ENCODE measurements at regions not wholly inside any gene's neighbourhood (a gene's known extent, or its start where the extent isn't known, plus 50 kb on each side); places are given as distances from the start of the nearest gene placed in this dataset.

- FAIRE-seq = no peak
- WGBS (ENCODE audit: missing lambda C conversion rate) = 75% methylated on average over 2 of the region's 2 CpGs
- CTCF ChIA-PET = interaction anchor here (0.7 to 4.0 kb wide), 4 partner anchors 7 to 32 kb away, joined by 3 to 12 read pairs (median 4); no protein-coding TSS in a partner anchor
These were observed 74.9 kb downstream of the ANKEF1 start for GRCh38 chr20:10109641-10110040.

GRCh38 chr20:10110151-10110550 lies 75.4 kb downstream of the ANKEF1 start:
- H3K4me2 ChIP-seq = no peak overlapping the region
- CTCF ChIA-PET = interaction anchor here (0.7 to 4.0 kb wide), 5 partner anchors 8 to 33 kb away, joined by 3 to 12 read pairs (median 3); no protein-coding TSS in a partner anchor
- H3K9me3 ChIP-seq = 0 out of 3 replicates have a peak, but pooled peaks cover 2% of the 10 kb centered on the region
- DNase-seq (ENCODE audit: low read depth in 1 of 2, low spot score in 1 of 2) = no peak
- peak overlapping the region in 1 of 2 experiments; percentile 17; a peak in 1 of 6 replicates for H3K27ac ChIP-seq
- H3K4me1 ChIP-seq = peaks cover 3% of the 10 kb centered on the region; the same call in 1 of the 3 replicates
- H3K4me3 ChIP-seq = no peak overlapping the region
- no peak for ATAC-seq
- WGBS (ENCODE audit: missing lambda C conversion rate) = 96% methylated on average over 1 of the region's 1 CpG
- peak; percentile 63 for FAIRE-seq
- POLR2A ChIA-PET = no interaction called here
- TF ChIP-seq ESRRA (IDR thresholded peaks at IDR 0.05; ENCODE audit: borderline replicate concordance, low read length) = no peak
- TF ChIP-seq GATA3 (IDR thresholded peaks at IDR 0.05; ENCODE audit: borderline replicate concordance) = no peak
- TF ChIP-seq CHD2 (IDR thresholded peaks at IDR 0.05; ENCODE audit: low read length, partially characterized antibody) = no peak
- no peak for TF ChIP-seq NFE2L2 (conservative IDR thresholded peaks at IDR 0.05; ENCODE audit: low read length)
- no peak for TF ChIP-seq RAD21 (conservative IDR thresholded peaks at IDR 0.05 in 1 of 2, IDR thresholded peaks at IDR 0.05 in 1 of 2)
- no peak for TF ChIP-seq CTCF (IDR thresholded peaks at IDR 0.05)
- no peak for TF ChIP-seq ZSCAN20 (CRISPR knock-in tag; IDR thresholded peaks at IDR 0.05)
- no peak for TF ChIP-seq PBX3 (IDR thresholded peaks at IDR 0.05)
- TF ChIP-seq ZC3H11A (IDR thresholded peaks at IDR 0.05) = no peak
- TF ChIP-seq E2F6 (IDR thresholded peaks at IDR 0.05; ENCODE audit: borderline replicate concordance, low read depth) = no peak
- TF ChIP-seq RFX5 (IDR thresholded peaks at IDR 0.05) = no peak

More at GRCh38 chr20:10109641-10110040, 74.9 kb downstream of the ANKEF1 start:
- ATAC-seq (no peak), DNase-seq (ENCODE audit: low read depth in 1 of 2, low spot score in 1 of 2) (no peak)
- Histone ChIP-seq H3K27ac (no peak overlapping the region), H3K4me3 (no peak overlapping the region), H3K4me2 (no peak overlapping the region), H3K4me1 (peaks cover 3% of the 10 kb centered on the region; the same call in 1 of the 3 replicates), H3K9me3 (0 out of 3 replicates have a peak, but pooled peaks cover 2% of the 10 kb centered on the region)
- POLR2A ChIA-PET = no interaction called here
- no peak for TF ChIP-seq CBX8 (IDR thresholded peaks at IDR 0.05)
- TF ChIP-seq HMGXB4 (CRISPR knock-in tag; IDR thresholded peaks at IDR 0.05; ENCODE audit: borderline replicate concordance) = no peak
- TF ChIP-seq CHD2 (IDR thresholded peaks at IDR 0.05; ENCODE audit: low read length, partially characterized antibody) = no peak
- TF ChIP-seq RFX5 (IDR thresholded peaks at IDR 0.05) = no peak
- no peak for TF ChIP-seq ZNF302 (CRISPR knock-in tag; IDR thresholded peaks at IDR 0.05)
- TF ChIP-seq MAX (IDR thresholded peaks at IDR 0.05) = no peak
- no peak for TF ChIP-seq SREBF2 (IDR thresholded peaks at IDR 0.05)
- TF ChIP-seq E2F6 (IDR thresholded peaks at IDR 0.05; ENCODE audit: borderline replicate concordance, low read depth) = no peak
- TF ChIP-seq PHF8 (IDR thresholded peaks at IDR 0.05; ENCODE audit: borderline replicate concordance, low read depth) = no peak
- no peak for TF ChIP-seq HOXA7 (CRISPR knock-in tag; IDR thresholded peaks at IDR 0.05)
- no peak for TF ChIP-seq USF2 (IDR thresholded peaks at IDR 0.05)
- no peak for TF ChIP-seq JUN (IDR thresholded peaks at IDR 0.05)
- no peak for TF ChIP-seq CTCF (IDR thresholded peaks at IDR 0.05)
- TF ChIP-seq NFE2L2 (conservative IDR thresholded peaks at IDR 0.05; ENCODE audit: low read length) = no peak
- TF ChIP-seq ZFP36 (IDR thresholded peaks at IDR 0.05; ENCODE audit: borderline replicate concordance, partially characterized antibody) = no peak
- TF ChIP-seq EHMT2 (IDR thresholded peaks at IDR 0.05; ENCODE audit: low read depth) = no peak
